ENCODE measurements at regions not wholly inside any gene's neighbourhood (a gene's known extent, or its start where the extent isn't known, plus 50 kb on each side); places are given as distances from the start of the nearest gene placed in this dataset.

GRCh38 chr11:129729216-129729615, 86.4 kb upstream of the TMEM45B start:
- Mint-ChIP-seq H3K36me3 (ENCODE audit: insufficient read depth in 1 of 3, low read depth in 3 of 3) (no peaks in the 10 kb centered on the region), H3K27me3 (ENCODE audit: low read depth) (peaks cover 5% of the 10 kb centered on the region), H3K4me3 (no peak overlapping the region), H3K4me1 (no peaks in the 10 kb centered on the region), H3K27ac (no peak overlapping the region), H3K9me3 (no peaks in the 10 kb centered on the region)
- H2BK5ac ChIP-seq (ENCODE audit: insufficient read length, low read length) = no peak overlapping the region
- no peak overlapping the region for H3K56ac ChIP-seq (ENCODE audit: insufficient read length, low read depth, low read length)
- no peak overlapping the region for H3K4me2 ChIP-seq (ENCODE audit: insufficient read depth, insufficient read length, low read length)
- H2BK12ac ChIP-seq (ENCODE audit: insufficient read length, low read depth, low read length) = no peak overlapping the region
- no peak overlapping the region for H2BK20ac ChIP-seq (ENCODE audit: low read depth, low read length, poor library complexity, severe bottlenecking)
- no peak for DNase-seq
- no peak overlapping the region for H2BK120ac ChIP-seq (ENCODE audit: low read depth, low read length, poor library complexity, severe bottlenecking)
- no peak overlapping the region for H2AK5ac ChIP-seq (ENCODE audit: insufficient read length, low read length)
- H3K9ac ChIP-seq (ENCODE audit: extremely low read depth, insufficient read length, low read length) = no peak overlapping the region
- H3K4me1 ChIP-seq (ENCODE audit: insufficient read depth, low read length) = no peaks in the 10 kb centered on the region
- no peak for TF ChIP-seq CTCF (conservative IDR thresholded peaks at IDR 0.05)
- H4K8ac ChIP-seq (replicated peaks; ENCODE audit: insufficient read length, low read depth, low read length) = no peak overlapping the region
- no peaks in the 10 kb centered on the region for H4K20me1 ChIP-seq (ENCODE audit: control insufficient read depth, insufficient read depth, insufficient read length)
- no peak overlapping the region for H2AFZ ChIP-seq (ENCODE audit: low read length)
- no peak overlapping the region for H3K23ac ChIP-seq (ENCODE audit: insufficient read length, low read depth, low read length)
- H2BK15ac ChIP-seq (ENCODE audit: low read depth, low read length) = no peak overlapping the region
- H3K9me3 ChIP-seq (ENCODE audit: control insufficient read depth, low read depth, low read length) = no peaks in the 10 kb centered on the region
- H4K5ac ChIP-seq (ENCODE audit: insufficient read length, low read depth, low read length) = no peak overlapping the region
- H3K79me2 ChIP-seq (ENCODE audit: insufficient read depth, low read length) = no peaks in the 10 kb centered on the region
- H3K14ac ChIP-seq (ENCODE audit: insufficient read depth, low read length) = no peak overlapping the region; the same call in 1 of the 2 replicates
- no peak overlapping the region for H4K91ac ChIP-seq (ENCODE audit: insufficient read length, low read depth, low read length)
- whole genome bisulfite sequencing (ENCODE audit: extremely low coverage, insufficient read length, low lambda C conversion rate) = no CpG with 5 or more reads among the region's 5 CpGs
- no peak overlapping the region for H3K4ac ChIP-seq (ENCODE audit: low read depth, low read length)
- no peaks in the 10 kb centered on the region for H3K79me1 ChIP-seq (ENCODE audit: insufficient read depth, low read depth, low read length, poor library complexity, severe bottlenecking)
- no peak overlapping the region for H3K18ac ChIP-seq (ENCODE audit: insufficient read length, low read depth, low read length)
- H3K27me3 ChIP-seq (ENCODE audit: insufficient read depth, low read length) = no peaks in the 10 kb centered on the region
- no peaks in the 10 kb centered on the region for H3K23me2 ChIP-seq (ENCODE audit: insufficient read length, low read depth, low read length, poor library complexity, severe bottlenecking)
- no peak overlapping the region for H3K27ac ChIP-seq (ENCODE audit: insufficient read length, low read depth, low read length)
- no peak overlapping the region for H3T11ph ChIP-seq (ENCODE audit: low read length)
